SHP77 (cell line): ENCODE measurements at regions not wholly inside any gene's neighbourhood (a gene's known extent, or its start where the extent isn't known, plus 50 kb on each side); places are given as distances from the start of the nearest gene placed in this dataset.

ENCODE experiments used
- DNase-seq, 2 experiments: peaks; one replicate each; lab custom pipeline; 2025; lab: John Stamatoyannopoulos, UW

DNA sequence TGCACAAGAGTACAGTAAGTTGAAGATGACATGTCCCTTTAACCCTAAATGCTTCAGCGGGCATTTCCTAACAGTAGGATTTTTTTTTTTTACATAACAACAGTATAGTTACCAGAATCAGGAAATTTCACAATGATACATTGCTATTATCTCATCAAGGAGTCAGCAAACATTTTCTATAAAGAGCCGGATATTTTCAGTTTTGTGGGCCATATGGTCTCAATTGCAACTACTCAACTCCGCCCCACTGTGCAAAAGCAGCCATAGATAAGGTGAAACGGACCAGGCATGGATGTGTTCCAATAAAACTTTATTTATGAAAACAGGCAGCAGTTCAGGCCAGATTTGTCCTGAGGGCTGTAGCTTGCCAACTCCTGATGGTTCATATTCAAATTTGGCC is 130.6 kb downstream of the SMAD6 start:
- no peak for DNase-seq

DNA sequence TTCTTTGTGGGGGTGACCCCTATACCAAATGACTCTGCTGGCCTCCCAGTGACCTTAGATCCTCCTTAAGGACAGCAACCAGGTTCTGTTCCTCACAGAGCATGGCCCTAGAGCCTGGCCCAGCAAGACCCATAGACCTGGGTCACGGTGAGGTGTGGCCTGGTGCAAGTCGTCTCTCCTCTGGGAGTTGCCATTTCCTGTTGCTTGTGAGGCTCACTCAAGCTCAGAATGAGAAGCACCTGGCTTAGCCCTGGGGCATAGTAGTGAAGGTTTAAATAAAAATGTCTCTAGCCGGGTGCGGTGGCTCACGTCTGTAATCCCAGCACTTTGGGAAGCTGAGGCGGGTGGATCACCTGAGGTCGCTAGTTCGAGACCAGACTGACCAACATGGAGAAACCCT is 131.3 kb downstream of the SMAD6 start:
- DNase-seq, result no peak

DNA sequence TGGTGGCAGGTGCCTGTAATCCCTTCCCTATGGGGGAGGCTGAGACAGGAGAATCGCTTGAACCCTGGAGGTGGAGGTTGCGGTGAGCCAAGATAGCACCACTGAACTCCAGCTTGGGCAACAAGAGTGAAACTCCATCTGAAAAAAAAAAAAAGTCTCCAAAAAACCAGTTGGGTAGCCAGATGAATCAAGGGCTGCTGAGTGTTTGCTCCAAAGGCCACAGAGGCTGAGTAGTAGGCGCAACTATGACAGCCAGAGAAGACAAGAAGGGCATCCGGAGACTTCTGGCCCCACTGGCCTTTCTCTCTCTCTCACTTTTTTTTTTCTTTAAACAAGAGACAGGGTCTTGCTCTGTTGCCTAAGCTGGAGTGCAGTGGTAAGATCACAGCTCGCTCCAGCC is 131.8 kb downstream of the SMAD6 start:
- no peak for DNase-seq

DNA sequence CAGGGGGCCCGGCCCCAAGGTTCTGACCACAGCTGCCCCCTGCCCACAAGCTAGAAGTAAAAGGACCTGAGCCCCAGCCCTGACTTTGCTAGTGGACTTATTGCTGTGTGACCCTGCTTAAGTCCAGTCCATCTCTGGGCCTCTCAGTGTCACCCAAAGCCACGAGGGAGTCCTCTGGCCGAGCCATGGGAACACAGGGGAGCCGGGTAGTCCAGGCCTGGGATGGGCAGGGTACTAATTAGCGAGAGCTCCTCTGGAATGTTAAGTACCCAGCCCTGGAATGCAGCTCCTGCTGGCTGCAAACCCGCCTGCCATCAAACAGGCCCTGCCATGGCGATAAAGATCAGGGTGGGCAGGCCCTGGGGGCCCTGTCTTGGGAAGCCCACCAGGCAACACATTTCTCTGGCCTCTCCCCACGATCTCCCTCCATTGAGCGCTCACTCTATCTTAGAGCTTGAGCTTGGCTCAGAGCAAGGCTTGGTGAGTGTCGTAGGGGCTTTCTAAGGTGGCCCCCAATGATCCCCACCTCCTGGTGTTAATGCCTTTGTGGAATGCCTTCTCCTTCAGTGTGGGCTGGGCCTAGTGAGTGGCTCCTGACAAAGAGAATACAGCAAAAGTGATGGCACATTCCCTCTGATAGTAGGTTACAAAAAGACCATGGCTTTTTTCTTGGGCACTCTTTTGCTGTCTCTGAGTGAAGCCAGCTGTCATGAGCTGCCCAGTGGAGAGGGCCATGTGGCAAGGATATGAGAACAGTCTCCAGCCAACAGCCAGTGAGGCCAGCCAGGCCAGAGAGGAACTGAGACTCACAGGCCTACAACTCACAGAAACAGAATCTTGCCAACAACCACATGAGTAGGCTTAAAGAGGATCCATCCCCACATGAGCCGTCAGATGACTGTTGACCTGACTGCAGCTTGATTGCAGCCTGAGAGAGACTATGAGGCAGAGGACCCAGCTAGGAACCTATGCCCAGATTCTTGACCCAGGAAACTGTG is 133.1 kb downstream of the SMAD6 start:
- no peak for DNase-seq

DNA sequence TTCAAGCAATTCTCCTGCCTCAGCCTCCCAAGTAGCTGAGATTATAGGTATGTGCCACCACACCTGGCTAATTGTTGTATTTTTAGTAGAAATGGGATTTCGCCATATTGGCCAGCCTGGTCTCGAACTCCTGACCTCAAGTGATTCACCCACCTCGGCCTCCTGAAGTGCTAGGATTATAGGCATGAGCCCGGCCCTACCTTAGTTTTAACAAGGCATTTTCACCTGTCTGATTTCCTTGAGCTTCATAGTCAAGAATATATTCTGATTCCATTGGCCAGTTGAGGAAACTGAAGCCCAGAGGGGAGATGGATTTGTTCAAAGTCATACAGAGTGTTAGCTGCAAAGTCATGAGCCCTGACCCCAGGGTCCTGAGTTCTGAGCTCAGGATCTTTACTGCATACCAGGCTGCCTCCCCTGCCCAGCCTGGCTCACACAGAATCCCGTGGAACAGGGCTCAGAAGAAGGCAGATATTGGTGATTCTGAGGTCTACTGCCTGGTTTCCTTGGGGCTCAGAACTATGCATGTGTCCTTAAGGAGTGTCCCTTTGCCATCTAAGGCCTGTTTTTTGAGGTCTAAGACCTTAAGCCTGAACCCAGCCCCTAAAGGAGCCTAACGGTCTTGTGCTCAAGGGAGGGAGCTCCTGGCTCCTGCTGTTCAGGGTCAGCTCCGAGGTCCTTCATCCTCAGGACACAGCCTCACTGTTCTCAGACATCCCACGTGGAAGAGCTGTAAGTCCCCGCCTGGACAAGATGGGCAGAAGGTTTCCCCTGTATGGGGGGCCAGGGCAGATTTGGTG is 134.4 kb downstream of the SMAD6 start:
- DNase-seq, result no peak

DNA sequence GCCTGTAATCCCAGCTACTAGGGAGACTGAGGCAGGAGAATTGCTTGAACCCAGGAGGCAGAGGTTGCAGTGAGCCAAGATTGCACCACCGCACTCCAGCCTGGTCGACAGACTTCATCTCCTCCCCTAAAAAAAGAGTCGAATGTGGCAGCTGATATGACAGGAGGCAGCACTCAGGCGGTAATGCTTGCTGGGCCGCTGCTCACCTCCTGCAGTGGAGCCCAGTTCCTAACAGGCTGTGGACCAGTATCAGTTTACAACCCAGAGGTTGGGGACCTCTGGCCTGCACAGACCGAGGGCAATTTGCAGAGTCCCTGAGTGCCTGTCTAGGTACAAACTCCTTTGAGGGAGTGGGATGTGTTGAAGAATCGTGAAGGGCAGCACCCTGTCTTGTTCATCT is 136.2 kb downstream of the SMAD6 start:
- no peak for DNase-seq

DNA sequence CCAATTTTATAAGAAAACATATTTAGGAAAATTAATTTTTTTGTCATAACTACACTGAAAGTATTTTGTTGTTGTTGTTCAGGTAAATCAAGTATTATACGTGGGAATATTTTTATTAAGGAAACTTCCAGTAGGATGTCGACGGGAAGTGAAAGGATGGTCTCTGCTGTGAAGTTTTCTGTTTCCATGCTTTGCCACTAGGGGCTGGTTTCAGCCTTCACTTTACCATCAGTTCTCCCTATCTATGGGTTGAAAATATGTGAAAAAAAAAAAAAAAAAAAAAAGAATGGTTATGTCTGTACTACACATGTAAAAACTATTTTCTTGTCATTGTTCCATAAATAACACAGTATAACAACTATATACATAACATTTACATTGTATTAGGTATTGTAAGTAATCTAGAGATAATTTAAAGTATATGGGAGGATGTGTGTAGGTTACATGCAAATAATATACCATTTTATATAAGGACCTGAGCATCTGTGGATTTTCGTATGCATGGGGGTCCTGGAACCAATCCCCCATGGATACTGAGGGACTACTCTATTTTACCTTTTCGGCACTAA is 136.7 kb downstream of the SMAD6 start:
- no peak for DNase-seq

DNA sequence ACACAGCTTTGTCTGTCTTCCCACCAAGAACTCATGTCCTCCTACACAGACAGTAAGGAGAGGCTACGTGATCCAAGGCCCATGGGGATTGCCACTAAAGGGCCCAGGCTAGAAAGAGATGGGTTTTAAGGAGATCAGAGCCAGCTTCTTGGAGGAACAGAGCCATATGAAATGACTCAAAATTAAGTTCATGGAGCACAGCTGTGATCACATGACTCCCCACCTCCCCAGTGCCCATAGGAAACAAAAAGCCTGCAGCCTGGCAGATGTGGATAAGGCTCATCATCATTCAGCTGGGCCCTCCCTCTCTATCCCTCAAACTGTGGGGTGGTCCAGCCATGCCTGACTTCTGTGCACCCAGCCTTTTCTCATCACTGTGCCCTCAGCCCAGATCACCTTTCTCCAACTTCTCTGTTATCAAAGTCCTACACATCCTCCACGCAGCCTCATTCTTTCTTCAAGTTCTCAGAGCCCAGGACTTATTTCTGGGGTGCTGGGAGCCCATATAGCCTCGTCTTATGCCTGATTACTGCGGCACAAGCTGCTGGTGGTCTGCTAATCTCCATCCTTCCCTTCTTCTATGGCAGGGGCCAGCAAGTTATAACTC is 137.6 kb downstream of the SMAD6 start:
- no peak for DNase-seq

DNA sequence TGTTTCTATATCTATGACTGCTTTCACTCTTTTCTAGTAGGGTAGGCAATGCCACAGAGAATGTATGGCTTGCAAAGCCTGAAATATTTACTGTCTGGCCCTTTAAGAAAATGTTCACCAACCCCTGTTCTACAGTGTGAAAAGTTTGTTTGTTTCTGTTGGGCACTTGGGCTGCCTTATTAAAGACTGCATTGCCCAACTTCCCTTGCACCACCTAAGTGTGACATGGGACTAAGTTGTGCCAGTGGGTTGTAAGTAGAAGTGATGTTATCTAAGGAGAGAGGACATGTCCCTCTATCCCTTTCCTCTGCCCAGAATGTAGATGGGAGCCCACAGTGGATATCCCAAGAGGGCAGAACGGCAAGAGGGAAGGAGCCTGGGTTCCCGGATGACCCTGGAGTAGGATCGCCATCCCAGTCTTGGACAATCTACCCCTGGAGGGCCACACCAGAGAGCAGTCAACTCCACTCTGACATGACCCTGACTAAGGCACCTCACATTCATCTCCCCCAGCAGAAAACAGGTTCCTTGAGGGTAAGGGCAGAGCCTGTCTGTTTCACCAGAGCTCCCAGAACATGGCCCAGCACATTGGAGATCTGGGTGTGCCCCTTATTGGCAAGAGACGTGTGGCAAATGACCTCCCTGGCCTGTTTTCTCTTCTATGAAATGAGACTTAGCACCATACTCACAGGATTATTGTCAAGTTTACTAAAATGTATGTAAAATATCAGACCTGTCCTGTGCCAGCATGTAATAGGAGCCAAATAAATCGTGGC is 138.8 kb downstream of the SMAD6 start:
- no peak for DNase-seq

DNA sequence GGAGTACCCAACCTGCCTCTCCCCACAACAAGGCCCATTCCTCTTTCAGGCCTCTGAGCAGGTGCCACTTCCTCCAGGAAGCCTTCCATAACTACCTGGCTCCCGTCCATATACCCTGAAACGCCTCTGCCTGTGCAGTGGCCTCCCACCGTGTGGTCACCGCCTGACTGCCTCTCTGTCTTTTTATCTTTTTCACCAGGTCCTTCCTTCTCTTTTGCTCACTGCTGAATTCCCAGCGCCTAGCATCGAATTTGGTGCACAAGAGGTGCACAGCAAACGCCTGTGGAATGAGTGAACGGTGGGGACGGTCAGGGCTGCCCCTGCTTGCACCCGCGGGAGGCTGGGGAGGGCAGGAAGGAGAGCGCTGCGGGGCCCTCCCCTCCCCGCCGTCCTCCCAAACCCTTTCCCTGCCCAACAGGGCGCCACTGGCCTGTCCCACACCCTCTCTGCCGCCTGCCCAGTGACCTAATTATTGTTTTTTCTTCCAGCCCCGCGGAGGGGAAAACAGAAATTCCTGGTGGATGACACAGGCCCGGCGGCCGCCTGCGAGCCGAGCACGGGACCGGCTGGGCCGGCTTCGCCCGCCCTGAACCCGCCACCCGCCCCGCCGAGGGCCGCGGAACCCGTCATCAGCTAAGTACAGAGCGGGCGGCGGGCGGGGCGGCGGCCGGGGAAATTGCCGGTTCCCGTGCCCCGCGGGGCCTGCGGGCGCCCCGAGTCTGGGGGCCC is 140.1 kb downstream of the SMAD6 start:
- no peak for DNase-seq

DNA sequence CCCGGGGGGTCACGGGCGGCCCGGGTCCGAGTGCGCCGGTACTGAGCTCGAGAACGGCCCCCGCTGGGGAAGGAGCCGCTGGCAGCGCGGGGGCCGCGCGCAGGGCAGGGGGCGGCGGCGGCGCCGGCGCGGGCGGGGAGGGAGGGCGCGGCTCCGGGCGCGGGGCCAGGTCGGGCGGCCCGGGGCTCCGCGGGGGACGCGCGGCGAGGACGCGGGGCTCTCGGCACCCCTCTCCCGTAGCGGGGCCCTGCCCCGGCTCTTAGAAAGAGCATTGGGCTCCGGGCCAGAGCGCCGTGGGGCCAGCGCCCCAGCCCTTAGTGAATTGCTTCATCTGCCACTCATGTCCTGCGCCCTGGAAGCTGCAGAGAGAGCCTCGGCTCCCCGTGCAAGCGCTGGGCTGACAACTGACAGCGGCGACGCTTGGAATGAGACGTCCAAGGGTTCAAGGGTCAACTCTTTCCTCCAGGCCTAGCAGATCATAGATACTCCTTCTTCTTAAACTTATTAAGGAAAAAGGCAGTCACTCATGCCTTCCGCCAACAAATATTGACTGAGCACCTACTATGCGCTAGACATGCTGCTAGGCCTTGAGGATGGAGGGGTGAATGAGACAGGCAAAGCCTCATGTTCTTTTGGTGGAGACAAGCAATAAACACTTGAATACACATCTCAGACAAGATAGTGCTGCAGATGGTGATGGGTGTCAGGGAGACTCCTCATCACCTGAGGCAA is 140.8 kb downstream of the SMAD6 start:
- DNase-seq, result no peak

DNA sequence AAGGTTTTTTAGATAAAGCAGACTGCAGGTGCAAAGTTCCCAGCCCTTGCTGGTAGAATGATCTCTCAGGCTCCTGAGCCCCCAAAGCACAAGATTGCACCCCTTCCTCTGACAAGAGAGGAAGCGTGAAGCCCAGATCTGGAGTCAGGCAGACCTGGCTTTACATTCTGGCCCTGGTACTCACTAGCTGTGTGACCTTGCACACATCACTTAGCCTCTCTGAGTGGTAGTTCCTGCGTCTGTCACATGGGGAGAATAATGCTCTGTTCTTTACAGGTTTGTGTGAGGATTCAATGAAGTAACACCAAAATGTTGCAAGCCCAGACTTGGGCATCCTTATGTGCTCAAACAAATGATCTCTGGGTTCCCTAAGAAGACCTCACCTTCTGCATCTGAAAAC is 141.5 kb downstream of the SMAD6 start:
- DNase-seq, result no peak

DNA sequence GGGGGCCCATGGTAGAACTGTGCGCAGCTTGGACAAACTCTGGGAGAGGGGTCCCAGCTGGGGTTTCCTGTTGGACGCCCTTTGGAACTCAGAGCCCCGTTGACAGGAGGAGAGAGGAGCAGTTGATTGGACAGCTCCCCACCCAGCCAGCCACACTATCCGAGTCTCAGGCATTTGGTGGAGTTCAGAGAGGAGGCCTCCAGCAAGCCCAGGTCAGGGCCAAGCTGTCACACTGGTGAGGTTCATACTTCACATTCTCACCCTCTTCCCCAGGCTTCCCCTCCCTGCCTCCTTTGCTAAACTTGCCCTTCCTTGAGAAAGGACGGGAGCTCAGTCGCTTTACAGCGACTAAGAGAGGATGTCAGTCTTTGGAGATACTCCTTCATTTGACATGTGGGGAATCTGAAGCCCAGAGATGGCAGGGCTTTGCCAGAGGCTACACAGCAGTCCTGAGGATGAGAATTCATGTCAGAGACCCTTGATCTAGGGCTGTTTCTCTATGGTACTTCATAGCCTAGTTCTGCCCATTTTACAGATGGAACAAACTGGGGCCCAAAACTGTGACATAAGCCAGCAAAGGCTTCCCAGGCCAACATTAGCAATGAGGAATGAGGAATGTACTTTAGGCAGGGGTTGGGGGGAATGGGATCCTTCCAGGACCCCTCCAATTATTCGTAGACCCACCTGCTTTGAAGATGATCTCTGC is 142.2 kb downstream of the SMAD6 start:
- no peak for DNase-seq

DNA sequence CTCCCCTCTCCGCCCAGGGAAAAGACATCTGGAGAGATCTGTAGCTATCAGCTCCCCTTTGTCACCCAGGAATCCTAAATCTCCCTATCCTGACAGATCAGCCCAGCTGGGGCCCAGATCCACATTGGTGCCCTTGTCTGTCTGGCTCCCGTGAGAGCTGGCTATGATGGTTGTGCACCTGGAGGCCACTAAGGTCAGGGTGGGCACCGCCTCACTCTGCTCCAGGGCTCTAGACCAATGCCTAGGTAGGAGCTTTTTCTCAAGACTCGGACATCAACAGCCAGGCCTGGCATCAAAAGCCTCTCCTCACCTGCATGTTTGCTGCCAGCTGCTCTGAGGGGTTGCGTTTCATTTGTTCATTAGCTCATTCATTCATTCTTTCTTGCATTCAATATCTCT is 142.7 kb downstream of the SMAD6 start:
- no peak for DNase-seq

DNA sequence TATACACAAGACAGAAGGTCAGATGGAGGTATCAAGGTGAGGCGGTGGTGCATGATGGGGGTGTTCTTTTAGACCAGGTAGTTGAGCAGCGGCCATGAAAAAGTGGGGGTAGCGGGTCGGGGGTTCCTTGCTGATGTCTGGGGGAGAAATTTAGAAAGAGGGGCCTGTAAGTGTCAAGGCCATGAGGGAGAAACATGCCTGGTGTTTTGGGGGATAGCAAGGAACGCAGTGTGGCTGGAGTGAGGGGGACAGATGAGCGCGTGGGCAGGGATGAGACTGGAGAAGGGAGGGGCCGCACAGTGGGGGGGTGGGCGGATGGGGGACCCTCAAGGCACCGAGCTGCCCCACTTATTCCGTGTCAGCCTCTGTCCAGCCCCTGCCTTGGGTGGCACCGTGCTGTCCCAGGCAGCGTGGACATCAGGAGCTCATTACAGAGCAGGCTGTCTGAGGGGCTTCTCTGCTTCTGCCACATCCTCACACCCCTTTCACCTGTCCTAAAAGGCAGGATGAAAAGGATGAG is 143.3 kb downstream of the SMAD6 start:
- DNase-seq, result no peak

DNA sequence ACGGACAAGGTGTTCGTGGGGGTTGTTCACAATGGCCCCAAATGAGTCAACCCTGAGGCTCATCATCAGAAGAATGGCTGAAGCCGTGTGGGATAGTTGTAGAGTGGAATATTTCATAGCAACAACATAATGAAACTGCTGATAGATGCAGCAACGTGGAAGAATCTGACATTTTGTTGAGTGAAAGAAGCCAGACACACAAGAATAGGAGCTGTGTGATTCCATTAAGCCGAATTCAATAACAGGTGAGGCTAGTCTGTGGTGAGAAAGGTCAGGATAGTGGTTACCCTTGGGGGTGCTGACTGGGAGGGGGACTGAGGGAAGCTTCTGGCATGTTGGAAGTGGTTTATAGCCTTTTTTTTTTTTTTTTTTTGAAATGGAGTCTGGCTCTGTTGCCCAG is 144.0 kb downstream of the SMAD6 start:
- DNase-seq, result no peak

DNA sequence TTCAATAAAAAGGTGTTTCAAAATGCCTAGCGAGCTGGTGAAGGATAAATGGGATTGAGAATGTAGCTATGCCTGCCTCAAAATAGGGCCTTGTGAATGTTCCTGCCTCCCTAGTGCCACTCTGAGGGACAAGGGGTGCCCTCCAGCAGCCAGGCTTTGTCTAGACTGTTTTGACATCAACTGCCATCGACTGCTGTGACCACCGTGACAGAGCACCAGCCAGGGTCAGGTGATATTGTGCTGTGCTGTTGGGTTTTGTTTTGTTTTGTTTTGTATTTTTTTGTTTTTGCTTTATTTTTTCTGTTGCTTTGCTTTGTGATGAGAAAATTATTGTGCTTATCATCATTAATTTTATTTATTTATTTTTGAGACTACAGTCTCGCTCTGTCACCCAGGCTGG is 144.8 kb downstream of the SMAD6 start:
- no peak for DNase-seq

DNA sequence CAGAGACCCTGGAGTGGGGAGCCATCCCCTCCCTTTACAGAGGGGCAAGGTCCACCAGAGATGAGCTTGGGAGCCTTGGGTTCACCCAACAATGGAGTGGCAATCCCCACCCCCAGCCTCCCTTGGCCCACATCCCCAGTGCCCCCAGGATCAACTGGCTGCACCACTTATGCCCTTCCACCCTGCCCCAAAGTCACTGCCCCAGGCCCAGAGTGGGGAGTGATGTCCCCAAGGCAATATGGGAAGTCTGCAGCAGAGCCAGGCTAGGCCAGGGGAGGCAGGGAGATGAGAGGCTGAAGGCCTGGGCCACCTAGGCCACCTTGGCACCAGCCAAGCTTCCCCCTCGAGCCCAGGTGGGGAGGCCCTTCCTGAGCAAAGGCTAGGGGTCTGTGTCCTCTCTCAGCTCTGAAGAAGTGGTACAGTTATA is 145.5 kb downstream of the SMAD6 start:
- no peak for DNase-seq

DNA sequence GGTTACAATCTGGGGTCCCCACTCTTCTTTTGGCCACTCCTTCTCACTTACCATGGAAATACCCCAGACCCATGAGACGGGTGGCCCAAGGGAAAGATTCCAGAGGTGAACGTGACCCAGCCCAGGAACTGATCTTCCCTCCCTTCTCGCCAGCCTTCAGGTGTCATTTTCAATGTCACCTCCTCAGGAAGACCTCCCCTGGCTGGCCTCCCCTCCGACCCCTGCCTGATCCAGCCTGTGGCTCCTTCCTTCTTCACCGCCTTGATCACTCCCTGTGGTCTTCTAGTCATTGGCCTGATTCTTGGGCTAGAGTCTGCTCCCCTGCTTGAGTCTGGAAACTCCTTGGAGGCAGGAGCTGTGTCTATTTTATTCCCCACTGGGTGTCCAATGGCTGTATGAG is 146.1 kb downstream of the SMAD6 start:
- DNase-seq, result no peak
